GM10266 (cell line): ENCODE measurements at regions not wholly inside any gene's neighbourhood (a gene's known extent, or its start where the extent isn't known, plus 50 kb on each side); places are given as distances from the start of the nearest gene placed in this dataset.

Experiments used
- DNase-seq: peaks from one replicate; pipeline ENCODE4 v3.0.0; 2012; ENCODE audit errors: extremely low spot score
- CTCF ChIP-seq: IDR thresholded peaks from 2 replicates; pipeline ENCODE4 v1.5.1; 2012; ENCODE audit warnings: mild to moderate bottlenecking, low read depth; ENCODE audit not compliant: control insufficient read depth, insufficient read depth; ENCODE audit errors: missing control alignments

DNA sequence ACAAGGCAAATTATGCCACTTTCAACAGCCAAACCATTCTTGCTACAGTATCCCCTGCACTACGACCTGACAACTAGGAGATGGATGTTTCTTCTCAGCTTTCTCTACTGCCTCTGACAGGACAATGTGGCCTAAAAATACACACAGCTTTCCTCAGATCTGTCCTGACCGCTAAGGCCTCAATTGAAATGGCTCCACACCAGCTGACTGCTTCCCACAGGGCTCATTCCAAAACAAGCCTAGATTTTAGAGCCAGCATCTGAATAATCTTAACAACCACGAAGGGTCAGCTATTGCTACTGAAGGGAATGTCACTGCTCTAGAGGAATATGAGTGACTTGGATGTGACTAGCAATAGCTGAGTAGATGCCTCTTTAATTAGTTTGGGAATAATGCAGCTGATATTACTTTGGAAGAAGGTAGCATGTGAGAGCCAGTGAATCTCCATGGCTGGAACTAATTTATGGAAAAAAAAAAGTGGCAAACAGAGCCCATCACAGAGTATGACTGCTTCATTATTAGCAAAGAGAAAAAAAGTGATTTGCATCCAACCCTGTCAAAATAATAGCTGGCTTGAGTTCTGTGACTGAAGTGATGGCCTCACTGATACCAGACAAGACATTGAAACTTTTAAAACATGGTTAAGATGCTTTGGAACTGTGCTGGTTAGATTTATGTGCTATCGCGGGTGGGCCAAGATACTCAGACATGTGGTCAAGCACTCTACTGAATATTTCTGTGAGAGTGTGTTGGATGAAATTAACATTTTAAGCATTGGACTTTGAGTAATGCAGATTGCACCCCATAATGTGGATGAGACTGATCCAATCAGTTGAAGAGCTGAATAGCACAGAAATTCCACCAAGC lies 450.2 kb downstream of the NR2F1-AS1 start:
- no peak for TF ChIP-seq CTCF
- no peak for DNase-seq

DNA sequence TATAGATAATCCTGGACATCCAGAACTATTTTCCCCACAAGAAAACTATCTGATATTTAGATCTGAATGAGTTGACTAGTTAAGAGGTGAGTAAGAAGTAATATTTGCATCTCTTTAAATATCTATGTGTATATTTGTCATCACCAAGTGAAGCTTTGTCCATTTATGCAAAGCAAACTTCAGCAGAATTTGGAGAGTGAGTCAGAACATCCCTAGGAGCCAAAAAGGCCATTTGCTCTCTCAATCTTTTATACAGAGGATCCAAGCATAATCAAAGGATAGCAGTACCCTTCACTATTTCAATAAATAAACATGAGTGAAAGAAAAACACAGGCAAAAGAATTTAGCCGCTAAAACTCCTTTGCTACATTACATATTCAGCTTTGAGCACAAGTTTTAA lies 454.4 kb downstream of the NR2F1-AS1 start:
- TF ChIP-seq CTCF = no peak
- DNase-seq = no peak

DNA sequence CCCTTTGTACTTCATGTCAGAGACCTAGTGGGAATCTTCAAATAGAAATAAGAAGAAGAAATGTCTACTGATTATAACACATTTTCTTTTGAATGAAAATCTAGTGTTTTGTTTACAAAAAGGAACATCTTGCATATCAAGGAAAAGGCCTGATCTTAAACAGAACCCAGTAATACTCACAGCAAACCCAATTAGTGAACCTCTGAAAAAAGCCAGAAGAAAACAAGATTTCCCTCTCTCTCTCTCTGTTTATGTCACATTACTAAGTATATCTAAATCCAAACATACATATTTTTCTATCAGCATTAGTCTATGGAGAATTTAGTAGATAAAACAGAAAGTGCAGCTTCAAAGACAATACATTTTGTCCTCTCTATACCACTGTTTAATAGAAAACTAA lies 457.9 kb downstream of the NR2F1-AS1 start:
- no peak for DNase-seq
- TF ChIP-seq CTCF = no peak

DNA sequence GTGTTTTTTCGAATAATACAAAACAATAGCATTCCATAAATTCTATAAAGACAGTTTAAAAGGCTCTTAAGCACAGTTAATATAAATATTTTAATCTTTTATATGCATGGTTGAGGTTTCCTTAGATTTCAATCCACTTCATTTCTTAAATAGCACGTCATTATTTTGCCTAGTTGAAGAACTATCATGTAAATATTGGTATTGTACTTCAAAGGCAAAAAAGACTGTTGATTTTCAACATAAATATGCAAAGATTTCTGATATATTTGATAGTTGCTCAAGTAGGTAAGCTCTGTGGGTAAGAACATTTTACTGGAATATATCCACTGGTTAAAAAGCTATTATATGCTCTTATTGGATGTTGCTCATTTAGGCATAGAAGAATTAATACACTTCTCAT lies 458.6 kb downstream of the NR2F1-AS1 start:
- DNase-seq = no peak
- TF ChIP-seq CTCF = no peak

GRCh38 chr5:93120771-93121170 lies 460.2 kb downstream of the NR2F1-AS1 start:
- no peak for TF ChIP-seq CTCF
- DNase-seq = no peak

- no peak for TF ChIP-seq CTCF
- DNase-seq = no peak
These were observed 461.0 kb downstream of the NR2F1-AS1 start for GRCh38 chr5:93120051-93120450.

DNA sequence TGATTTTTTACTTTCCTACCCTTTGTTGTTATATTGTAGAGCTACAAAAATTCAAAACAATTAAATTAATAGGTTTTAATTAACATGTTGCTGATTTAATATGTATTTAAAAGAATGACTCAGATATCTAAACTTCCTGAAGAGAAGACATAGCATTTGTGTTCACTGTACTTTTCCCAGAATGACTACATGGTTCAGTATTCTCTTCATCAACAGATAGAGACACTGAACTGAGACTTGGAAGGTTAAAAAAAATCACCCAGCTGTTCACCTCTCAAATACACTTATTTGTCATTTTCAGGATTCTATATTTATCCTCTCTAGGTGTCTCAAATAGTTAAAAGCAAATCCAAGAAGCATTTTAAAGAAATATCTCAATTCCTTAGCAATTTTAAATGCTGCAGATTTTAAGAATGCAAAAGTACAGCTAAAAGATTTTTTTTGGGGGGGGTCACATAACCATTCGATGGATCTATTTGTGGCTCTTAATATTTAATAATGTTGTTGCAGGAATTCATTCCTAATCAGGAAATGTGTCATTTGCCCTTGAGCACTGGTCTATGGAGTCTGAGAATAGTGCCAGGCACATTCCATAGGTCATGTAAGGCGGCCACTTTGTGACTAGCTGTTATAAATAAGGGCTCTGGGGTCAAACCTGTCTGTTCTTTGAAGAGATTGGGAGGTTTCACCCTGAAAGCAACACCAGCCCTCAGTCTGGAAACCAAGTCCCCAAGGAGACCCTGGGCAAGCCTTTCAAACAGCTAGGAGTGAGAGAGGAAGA lies 463.1 kb downstream of the NR2F1-AS1 start:
- no peak for DNase-seq
- no peak for TF ChIP-seq CTCF
